LNCaP clone FGC (cell line): ENCODE measurements at regions not wholly inside any gene's neighbourhood (a gene's known extent, or its start where the extent isn't known, plus 50 kb on each side); places are given as distances from the start of the nearest gene placed in this dataset.

Experiments
- DNase-seq: peaks from one replicate; pipeline ENCODE4 v3.0.0-alpha.2; 2011; ENCODE audit warnings: low read depth
- H3K4me3 ChIP-seq: 2 replicates; pipeline ENCODE4 v1.5.1; 2011; ENCODE audit warnings: mild to moderate bottlenecking, low read depth, low read length, control low read depth
- CTCF ChIP-seq: IDR thresholded peaks from 2 replicates; pipeline ENCODE4 v1.5.1; 2012; ENCODE audit warnings: mild to moderate bottlenecking; ENCODE audit not compliant: control insufficient read depth, insufficient read depth; ENCODE audit errors: extremely low read depth

- DNase-seq, result no peak
- no peak overlapping the region for H3K4me3 ChIP-seq
- TF ChIP-seq CTCF, result no peak
These were observed 220.8 kb downstream of the POLR1F start for GRCh38 chr7:19488056-19488455.

DNA sequence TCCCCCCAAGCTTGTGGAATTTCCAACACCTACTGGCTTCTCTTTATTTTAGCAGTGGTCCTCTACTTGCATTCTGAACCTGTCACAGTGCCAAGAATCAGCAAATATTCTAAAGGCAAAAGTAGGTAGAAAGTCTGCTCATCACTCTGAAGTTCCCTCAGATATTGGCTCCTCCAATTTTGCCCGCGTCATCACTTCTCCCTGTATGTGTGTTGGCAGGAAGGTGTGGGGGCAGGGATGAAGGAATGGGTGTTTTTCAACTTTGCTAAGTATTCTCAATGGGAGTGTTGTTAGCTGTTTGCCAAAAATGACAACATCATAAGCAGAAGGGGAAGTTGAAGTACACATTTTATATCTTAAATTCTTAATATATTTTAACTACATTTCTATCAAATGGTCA, 226.2 kb downstream of the POLR1F start:
- TF ChIP-seq CTCF, result no peak
- no peak overlapping the region for H3K4me3 ChIP-seq
- DNase-seq, result no peak

GRCh38 chr7:19480383-19480782, 228.5 kb downstream of the POLR1F start:
- no peak for TF ChIP-seq CTCF
- no peak for DNase-seq
- no peak overlapping the region for H3K4me3 ChIP-seq

GRCh38 chr7:19470031-19470430, 238.8 kb downstream of the POLR1F start:
- no peak for DNase-seq
- no peak for TF ChIP-seq CTCF
- no peak overlapping the region for H3K4me3 ChIP-seq

DNA sequence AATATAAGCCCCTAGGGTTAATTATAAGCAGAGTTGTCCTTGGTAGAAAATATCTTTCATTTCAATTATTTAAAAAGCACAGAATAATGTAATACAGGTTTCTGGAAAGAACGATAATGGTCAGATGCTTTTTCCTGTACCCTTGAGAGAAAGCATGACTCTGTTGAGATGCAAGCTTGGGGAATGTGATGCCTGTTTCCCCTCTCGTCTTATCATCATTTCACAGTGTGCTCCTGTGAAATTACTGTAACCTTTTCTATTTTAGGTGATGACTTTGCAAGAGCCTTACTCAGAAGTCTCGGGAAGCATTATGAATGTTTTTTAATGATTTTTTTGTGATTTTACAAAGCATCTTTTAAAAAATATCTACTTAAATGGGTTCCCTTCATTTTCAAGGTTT, 243.0 kb downstream of the POLR1F start:
- no peak overlapping the region for H3K4me3 ChIP-seq
- DNase-seq, result no peak
- TF ChIP-seq CTCF, result no peak

DNA sequence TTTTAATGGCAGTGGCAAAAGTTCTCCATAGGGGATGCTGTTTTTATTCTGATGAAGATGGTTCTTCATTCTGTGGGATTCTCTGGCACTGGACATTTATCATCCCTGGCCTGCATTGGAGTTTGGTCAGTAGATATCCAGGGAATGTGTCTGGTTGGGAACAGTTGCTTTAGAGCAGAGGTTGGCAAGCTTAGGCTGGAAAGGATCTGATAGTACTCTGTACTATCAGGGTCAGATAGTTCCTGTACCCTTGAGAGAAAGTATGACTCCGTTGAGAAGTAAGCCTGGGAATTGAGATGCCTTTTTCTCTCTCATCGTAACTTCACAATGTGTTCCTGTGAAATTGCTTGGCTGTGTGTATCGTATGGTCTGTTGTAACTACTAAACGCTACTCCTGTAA, 244.1 kb downstream of the POLR1F start:
- no peak for DNase-seq
- H3K4me3 ChIP-seq, result no peak overlapping the region
- no peak for TF ChIP-seq CTCF

- H3K4me3 ChIP-seq, result no peak overlapping the region
- TF ChIP-seq CTCF, result no peak
- no peak for DNase-seq
These were observed 244.6 kb downstream of the POLR1F start for GRCh38 chr7:19464241-19464640.
